A673 (cell line): ENCODE measurements at regions not wholly inside any gene's neighbourhood (a gene's known extent, or its start where the extent isn't known, plus 50 kb on each side); places are given as distances from the start of the nearest gene placed in this dataset.

Experiments used
- CTCF ChIP-seq: fragments of 300-800, 200-600 bp; sonication (generic); conservative IDR thresholded peaks from 2 replicates; pipeline ENCODE4 v1.5.1; 2017; ENCODE audit warnings: low read depth, mild to moderate bottlenecking, antibody characterized with exemption, low read length, moderate library complexity, mixed read lengths
- EZH2 ChIP-seq: fragments of 200-600 bp; sonication (generic); IDR thresholded peaks from 2 replicates; pipeline ENCODE4 v1.6.1; 2017; ENCODE audit warnings: borderline replicate concordance, low read depth, mild to moderate bottlenecking, mixed read lengths, antibody characterized with exemption, low read length; ENCODE audit not compliant: poor library complexity, severe bottlenecking

GRCh38 chr7:145156834-145157233 lies 321.0 kb upstream of the TPK1 start:
- TF ChIP-seq CTCF = no peak
- TF ChIP-seq EZH2 = no peak
